Stomach (tissue), 4 donors: ENCODE measurements at regions not wholly inside any gene's neighbourhood (a gene's known extent, or its start where the extent isn't known, plus 50 kb on each side); places are given as distances from the start of the nearest gene placed in this dataset.

Experiments
- POLR2AphosphoS5 ChIP-seq, 3 donors: sonication (generic); formaldehyde crosslinking; IDR thresholded peaks; one replicate each; pipeline ENCODE4 v1.6.1; 2016; ENCODE audit warnings: antibody characterized with exemption in 3 of 3
- TF ChIP-seq, protein P1 (sequence below), 7 experiments: fragments of 450-650 bp in 4 of 7; fragments of 200-600 bp in 3 of 7; sonication (generic) in 3 of 7; IDR thresholded peaks; one replicate each; pipeline ENCODE4 v1.5.1; 2016 to 2019; ENCODE audit warnings: antibody characterized with exemption in 7 of 7, control low read depth in 2 of 7, mild to moderate bottlenecking in 1 of 7

DNA sequence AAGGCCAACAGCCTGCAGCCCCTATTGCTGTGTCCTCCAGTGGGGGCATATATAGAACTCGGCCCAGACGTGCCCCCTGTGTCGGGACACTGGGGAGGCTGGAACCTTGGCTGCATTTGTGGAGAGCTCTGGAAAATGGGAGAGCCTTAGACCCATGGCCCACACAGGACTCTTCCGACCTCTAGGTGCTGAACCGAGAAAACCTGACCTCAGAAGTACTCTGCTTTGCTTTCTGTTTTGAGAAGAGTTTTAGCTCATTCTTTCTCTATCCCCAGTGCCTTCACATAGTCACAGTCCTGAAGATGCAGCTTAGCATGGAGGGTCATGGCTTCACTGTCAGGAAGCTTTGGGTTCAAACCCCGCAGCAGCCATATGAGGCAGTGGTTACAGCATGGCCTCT lies 271.8 kb upstream of the B3GAT1 start:
- TF ChIP-seq, protein P1, sequence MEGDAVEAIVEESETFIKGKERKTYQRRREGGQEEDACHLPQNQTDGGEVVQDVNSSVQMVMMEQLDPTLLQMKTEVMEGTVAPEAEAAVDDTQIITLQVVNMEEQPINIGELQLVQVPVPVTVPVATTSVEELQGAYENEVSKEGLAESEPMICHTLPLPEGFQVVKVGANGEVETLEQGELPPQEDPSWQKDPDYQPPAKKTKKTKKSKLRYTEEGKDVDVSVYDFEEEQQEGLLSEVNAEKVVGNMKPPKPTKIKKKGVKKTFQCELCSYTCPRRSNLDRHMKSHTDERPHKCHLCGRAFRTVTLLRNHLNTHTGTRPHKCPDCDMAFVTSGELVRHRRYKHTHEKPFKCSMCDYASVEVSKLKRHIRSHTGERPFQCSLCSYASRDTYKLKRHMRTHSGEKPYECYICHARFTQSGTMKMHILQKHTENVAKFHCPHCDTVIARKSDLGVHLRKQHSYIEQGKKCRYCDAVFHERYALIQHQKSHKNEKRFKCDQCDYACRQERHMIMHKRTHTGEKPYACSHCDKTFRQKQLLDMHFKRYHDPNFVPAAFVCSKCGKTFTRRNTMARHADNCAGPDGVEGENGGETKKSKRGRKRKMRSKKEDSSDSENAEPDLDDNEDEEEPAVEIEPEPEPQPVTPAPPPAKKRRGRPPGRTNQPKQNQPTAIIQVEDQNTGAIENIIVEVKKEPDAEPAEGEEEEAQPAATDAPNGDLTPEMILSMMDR (IDR thresholded peaks at IDR 0.05), result no peak
- no peak for TF ChIP-seq POLR2AphosphoS5 (IDR thresholded peaks at IDR 0.05)
